ENCODE measurements at regions not wholly inside any gene's neighbourhood (a gene's known extent, or its start where the extent isn't known, plus 50 kb on each side); places are given as distances from the start of the nearest gene placed in this dataset.

DNA sequence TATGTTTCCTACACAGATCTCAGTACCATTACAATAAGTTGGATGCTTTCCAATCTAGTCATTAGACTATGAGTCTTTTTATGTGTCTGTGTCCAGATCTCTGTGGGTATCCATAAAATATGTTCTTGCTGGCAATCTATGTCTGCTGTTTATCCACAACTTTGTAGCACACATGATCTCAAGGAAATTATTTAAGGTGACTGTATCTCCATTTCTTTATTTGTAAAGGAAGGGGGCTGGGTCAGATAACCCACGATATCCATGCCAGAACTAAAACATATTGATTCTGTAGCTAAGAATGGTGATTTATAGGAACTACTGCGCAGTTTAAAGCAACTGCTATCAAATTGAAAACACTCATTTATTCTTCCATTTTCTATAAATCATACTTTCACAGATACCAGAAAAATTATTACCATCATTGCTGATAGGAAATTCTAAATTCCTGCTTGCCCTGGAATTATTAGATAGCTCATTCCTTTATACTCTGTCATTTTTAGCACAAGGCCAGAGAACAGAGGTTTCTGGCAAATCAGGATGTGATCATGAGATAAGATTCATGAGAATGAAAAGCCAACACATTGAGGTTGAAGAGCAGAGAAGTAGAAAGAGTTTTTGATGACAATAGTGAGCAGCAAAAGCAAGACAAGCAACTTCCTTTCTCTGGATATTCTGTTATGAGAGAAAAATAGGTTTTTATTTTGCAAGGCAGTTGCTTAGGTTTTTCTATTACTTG lies 851.4 kb upstream of the CITED2 start:
- DNase-seq (ENCODE audit: low spot score) = no peak
- Histone ChIP-seq H3K27ac (no peak overlapping the region), H3K4me3 (no peak overlapping the region), H3K27me3 (replicated peaks; ENCODE audit: insufficient read depth) (no peaks in the 10 kb centered on the region), H3K4me1 (replicated peaks) (no peaks in the 10 kb centered on the region), H3K9me3 (no peaks in the 10 kb centered on the region), H3K36me3 (no peaks in the 10 kb centered on the region)
- intact Hi-C loops (cut with DNase I) = no loop called here
- TF ChIP-seq, protein P1, sequence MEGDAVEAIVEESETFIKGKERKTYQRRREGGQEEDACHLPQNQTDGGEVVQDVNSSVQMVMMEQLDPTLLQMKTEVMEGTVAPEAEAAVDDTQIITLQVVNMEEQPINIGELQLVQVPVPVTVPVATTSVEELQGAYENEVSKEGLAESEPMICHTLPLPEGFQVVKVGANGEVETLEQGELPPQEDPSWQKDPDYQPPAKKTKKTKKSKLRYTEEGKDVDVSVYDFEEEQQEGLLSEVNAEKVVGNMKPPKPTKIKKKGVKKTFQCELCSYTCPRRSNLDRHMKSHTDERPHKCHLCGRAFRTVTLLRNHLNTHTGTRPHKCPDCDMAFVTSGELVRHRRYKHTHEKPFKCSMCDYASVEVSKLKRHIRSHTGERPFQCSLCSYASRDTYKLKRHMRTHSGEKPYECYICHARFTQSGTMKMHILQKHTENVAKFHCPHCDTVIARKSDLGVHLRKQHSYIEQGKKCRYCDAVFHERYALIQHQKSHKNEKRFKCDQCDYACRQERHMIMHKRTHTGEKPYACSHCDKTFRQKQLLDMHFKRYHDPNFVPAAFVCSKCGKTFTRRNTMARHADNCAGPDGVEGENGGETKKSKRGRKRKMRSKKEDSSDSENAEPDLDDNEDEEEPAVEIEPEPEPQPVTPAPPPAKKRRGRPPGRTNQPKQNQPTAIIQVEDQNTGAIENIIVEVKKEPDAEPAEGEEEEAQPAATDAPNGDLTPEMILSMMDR (IDR thresholded peaks at IDR 0.05) = no peak
- TF ChIP-seq POLR2AphosphoS5 (IDR thresholded peaks at IDR 0.05) (no peak), POLR2A (IDR thresholded peaks at IDR 0.05) (no peak)
- WGBS = 59% methylated on average over 2 of the region's 2 CpGs

DNA sequence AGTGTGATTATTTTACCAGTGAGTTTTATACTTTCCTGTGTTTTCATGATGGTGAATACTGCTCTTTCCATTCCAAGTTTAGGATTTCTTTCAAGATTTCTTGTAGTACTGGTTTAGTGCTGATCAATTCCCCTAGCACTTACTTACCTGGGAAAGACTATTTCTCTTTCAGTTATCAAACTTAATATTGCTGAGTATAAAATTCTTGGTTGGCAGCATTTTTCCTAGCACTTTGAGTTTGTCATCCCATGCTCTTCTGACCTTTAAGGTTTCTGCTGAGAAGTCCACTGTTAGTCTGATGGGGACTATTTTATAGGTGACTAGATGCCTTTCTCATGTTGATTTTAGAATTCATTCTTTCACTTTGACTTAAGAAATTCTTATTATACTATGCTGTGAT lies 842.8 kb upstream of the CITED2 start:
- intact Hi-C loops (cut with DNase I) = no loop called here
- Histone ChIP-seq H3K27ac (no peak overlapping the region), H3K36me3 (no peaks in the 10 kb centered on the region), H3K27me3 (replicated peaks; ENCODE audit: insufficient read depth) (no peaks in the 10 kb centered on the region), H3K9me3 (no peaks in the 10 kb centered on the region), H3K4me1 (replicated peaks) (no peaks in the 10 kb centered on the region), H3K4me3 (no peak overlapping the region)
- DNase-seq (ENCODE audit: low spot score) = no peak
- TF ChIP-seq POLR2A (IDR thresholded peaks at IDR 0.05) (no peak), POLR2AphosphoS5 (IDR thresholded peaks at IDR 0.05) (no peak)
- TF ChIP-seq, protein P1 (IDR thresholded peaks at IDR 0.05) = no peak

DNA sequence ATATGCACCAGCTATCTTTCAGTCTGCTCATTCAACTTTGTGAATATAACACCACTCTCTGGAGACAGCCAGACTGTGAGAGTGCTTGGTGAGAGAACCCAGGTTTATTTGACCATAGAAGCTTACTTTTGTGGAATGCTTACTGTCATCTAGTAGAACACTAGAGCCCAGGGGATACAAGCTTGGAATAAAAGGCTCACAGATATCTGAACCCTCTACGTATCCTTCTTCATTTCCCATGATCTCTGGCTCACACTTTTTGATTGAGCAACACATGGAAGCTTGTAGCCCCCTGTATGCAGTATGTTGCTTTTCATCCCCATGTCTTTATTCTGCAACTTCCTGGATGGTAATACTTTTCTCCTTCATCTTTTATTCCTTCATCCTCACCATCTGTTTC lies 835.3 kb upstream of the CITED2 start:
- intact Hi-C loops (cut with DNase I) = no loop called here
- no peaks in the 10 kb centered on the region for H3K4me1 ChIP-seq (replicated peaks)
- no peaks in the 10 kb centered on the region for H3K27me3 ChIP-seq (replicated peaks; ENCODE audit: insufficient read depth)
- no peak for DNase-seq (ENCODE audit: low spot score)
- TF ChIP-seq, protein P1 (IDR thresholded peaks at IDR 0.05) = no peak
- TF ChIP-seq POLR2A (IDR thresholded peaks at IDR 0.05) = no peak
- no peak for TF ChIP-seq POLR2AphosphoS5 (IDR thresholded peaks at IDR 0.05)
- WGBS = 69% methylated on average over 1 of the region's 1 CpG
- no peak overlapping the region for H3K27ac ChIP-seq
- no peak overlapping the region for H3K4me3 ChIP-seq
- no peaks in the 10 kb centered on the region for H3K36me3 ChIP-seq
- H3K9me3 ChIP-seq = no peaks in the 10 kb centered on the region

DNA sequence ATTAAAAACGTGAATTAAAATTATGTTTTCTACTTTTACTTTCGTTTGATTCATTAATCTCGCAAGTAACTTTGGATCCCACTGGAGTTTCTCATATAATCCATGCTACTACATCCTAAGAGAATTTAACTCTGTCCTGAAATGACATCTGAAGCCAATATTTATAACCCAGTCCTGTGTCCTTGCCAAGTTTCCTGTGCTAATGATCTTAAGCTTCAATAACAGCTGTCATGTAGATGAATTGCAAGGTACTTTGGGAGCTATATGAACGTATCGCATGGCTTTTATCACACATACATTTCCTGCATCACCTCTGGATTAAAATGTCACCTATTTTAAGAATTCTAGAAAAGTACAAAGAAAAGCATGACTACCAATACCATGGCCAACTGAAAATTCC lies 833.8 kb upstream of the CITED2 start:
- intact Hi-C loops (cut with DNase I) = no loop called here
- Histone ChIP-seq H3K9me3 (no peaks in the 10 kb centered on the region), H3K4me1 (replicated peaks) (no peaks in the 10 kb centered on the region), H3K27ac (no peak overlapping the region), H3K4me3 (no peak overlapping the region), H3K36me3 (no peaks in the 10 kb centered on the region), H3K27me3 (replicated peaks; ENCODE audit: insufficient read depth) (no peaks in the 10 kb centered on the region)
- WGBS = 74% methylated on average over 5 of the region's 5 CpGs
- TF ChIP-seq POLR2A (IDR thresholded peaks at IDR 0.05) (no peak), POLR2AphosphoS5 (IDR thresholded peaks at IDR 0.05) (no peak)
- TF ChIP-seq, protein P1 (IDR thresholded peaks at IDR 0.05) = no peak
- DNase-seq (ENCODE audit: low spot score) = no peak
